Omental fat pad (tissue), 3 donors: ENCODE measurements at regions not wholly inside any gene's neighbourhood (a gene's known extent, or its start where the extent isn't known, plus 50 kb on each side); places are given as distances from the start of the nearest gene placed in this dataset.

Experiments used
- ATAC-seq: fragments of 150-250 bp; one replicate; pipeline ENCODE4 v1.9.1; 2016; ENCODE audit warnings: mild to moderate bottlenecking, moderate library complexity; ENCODE audit not compliant: low FRiP score
- DNase-seq: peaks from one replicate; pipeline ENCODE4 v3.0.0-alpha.2; 2019; ENCODE audit warnings: low spot score
- TF ChIP-seq, protein P1 (sequence below), 3 donors: fragments of 450-650 bp; IDR thresholded peaks; one replicate each; pipeline ENCODE4 v1.5.1; 2016 to 2017; ENCODE audit warnings: antibody characterized with exemption in 3 of 3, mild to moderate bottlenecking in 3 of 3, moderate library complexity in 2 of 3

DNA sequence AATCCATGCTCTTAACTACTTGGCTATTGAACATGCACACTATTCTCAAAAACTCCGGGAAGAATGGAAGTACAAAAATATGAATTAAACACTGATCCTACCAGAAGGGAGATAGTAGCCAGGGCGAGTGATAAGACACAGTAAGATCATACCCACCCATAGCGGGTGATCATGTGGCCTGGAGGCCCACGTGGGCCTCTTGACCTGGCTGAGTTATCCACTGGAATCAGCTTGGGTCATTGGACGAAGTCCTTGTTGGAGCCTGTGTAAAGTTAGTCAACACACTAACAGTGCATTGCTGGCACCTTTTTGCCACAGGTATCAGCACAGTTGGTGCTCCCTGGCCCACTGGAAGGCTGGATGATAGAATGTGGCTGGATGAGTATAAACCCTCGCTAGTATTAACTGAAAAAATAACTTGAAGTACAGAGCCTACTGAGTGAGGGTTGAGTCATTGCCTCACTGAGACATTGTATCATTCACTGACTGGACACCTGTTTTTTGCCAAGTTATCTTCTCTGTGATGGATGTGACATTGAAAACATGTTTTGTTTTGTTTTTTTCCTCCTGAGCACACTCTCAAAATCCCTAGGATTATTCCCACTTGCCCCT, 149.2 kb upstream of the FUT8 start:
- ATAC-seq (no peak), DNase-seq (no peak)
- TF ChIP-seq, protein P1, sequence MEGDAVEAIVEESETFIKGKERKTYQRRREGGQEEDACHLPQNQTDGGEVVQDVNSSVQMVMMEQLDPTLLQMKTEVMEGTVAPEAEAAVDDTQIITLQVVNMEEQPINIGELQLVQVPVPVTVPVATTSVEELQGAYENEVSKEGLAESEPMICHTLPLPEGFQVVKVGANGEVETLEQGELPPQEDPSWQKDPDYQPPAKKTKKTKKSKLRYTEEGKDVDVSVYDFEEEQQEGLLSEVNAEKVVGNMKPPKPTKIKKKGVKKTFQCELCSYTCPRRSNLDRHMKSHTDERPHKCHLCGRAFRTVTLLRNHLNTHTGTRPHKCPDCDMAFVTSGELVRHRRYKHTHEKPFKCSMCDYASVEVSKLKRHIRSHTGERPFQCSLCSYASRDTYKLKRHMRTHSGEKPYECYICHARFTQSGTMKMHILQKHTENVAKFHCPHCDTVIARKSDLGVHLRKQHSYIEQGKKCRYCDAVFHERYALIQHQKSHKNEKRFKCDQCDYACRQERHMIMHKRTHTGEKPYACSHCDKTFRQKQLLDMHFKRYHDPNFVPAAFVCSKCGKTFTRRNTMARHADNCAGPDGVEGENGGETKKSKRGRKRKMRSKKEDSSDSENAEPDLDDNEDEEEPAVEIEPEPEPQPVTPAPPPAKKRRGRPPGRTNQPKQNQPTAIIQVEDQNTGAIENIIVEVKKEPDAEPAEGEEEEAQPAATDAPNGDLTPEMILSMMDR (IDR thresholded peaks at IDR 0.05) = no peak

DNA sequence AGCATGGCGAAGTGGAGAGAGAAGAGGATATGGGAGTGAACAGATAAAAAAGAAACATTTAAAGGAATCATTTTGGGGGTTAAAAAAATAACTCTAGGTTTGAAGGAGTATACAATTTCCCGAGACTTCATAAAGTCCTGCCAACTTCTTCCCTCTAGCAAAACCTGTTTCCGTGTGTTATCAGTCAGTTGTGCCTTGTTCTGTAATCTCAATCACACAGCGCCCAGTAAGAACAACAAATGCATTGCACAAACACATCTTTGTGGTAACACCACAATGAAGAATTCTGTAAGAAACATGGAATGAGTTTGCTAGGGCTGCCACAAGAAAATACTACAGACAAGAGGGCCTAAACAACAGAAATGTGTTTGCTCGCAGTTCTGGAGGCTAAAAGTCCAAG, 144.7 kb upstream of the FUT8 start:
- TF ChIP-seq, protein P1 (IDR thresholded peaks at IDR 0.05) = no peak
- ATAC-seq (no peak), DNase-seq (no peak)

DNA sequence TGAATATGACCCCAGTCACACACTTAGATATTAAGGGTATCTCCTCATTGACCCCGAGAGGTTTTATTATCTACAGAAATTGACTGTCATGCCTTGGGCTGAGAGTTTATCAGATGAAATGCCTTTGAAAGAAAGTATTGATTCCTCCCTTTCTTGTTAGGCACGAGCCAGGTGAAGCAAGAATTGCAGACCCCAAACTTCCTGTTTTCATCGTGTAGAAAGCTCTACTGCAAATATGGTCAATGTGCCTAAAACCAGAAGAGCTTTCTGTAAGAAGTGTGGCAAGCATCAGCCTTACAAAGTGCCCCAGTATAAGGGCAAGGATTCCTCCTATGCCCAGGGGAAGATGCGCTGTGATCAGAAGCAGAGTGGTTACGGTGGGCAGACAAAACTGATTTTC, 143.9 kb upstream of the FUT8 start:
- ATAC-seq = no peak
- TF ChIP-seq, protein P1 (IDR thresholded peaks at IDR 0.05) = no peak

DNA sequence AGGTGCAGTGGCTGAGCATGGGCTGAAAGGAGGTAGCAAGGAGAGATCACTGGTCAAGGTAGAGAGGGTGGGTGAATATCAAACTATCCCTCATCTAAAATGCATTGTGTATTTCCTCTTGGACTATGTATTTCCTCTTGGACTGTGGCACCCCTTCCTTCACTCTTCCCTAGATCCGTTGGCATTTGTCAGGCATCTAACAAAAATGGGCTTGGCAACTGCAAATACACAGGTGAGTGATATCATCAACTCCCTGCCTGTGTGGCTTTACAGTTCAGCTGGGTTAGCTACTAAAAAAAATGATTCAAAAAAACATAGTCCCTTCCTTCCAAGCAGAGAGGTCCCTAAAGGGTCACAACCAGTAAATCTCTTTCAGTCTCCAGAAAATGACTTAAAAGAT, 142.8 kb upstream of the FUT8 start:
- TF ChIP-seq, protein P1 (IDR thresholded peaks at IDR 0.05) = no peak

More for the DNA sequence above, 143.9 kb upstream of the FUT8 start:
- no peak for DNase-seq

DNA sequence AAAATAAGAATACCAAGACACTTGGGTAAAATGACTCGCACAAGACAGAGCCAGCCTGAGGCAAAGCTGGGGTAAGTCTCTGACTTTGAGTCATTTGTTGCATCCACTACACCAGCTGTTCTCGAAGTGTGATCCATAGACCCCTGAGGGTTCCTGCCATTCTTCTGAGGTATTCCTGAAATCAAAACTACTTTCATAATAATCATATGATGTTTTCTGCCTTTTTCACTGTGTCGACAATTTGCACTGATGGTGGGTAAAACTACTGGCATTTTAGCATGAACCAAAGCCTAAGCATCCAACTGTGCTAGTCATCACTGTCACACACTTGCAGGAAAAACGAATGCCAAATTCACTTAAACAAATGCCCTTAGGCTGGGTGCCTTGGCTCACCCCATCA, 135.5 kb upstream of the FUT8 start:
- DNase-seq (no peak), ATAC-seq (no peak)
- TF ChIP-seq, protein P1 (IDR thresholded peaks at IDR 0.05) = no peak

More for the DNA sequence above, 142.8 kb upstream of the FUT8 start:
- DNase-seq (no peak), ATAC-seq (no peak)

DNA sequence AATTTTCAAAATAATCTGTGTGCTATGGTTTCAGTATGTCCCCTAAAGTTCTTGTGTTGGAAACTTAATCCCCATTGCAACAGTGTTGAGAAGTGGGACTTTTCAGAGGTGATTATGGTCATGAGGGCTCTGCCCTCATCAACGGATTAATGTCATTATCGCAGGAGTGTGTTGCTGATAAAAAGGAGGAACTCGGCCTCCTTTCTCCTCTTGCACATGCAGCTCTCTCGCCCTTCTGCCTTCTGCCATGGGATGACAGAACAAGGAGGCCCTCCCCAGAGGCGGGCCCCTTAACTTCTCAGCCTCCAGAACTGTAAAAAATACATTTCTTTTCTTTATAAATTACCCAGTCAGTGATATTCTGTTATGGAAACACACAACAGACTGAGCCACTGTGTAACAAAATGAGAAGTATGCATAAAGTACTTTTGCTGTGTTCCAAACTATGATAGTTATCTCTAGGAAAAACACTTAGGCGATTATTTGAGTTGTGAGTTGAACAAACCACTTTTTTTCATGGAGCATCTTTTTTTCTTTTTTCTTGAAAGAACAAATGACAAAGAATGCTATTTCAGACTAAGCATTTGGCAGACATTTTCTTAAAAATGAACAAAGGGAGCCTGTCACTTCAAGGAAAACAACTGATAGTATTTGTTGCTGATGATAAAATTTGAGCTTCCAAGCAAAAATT, 134.8 kb upstream of the FUT8 start:
- no peak for DNase-seq
- ATAC-seq = no peak
- TF ChIP-seq, protein P1 (IDR thresholded peaks at IDR 0.05) = no peak

DNA sequence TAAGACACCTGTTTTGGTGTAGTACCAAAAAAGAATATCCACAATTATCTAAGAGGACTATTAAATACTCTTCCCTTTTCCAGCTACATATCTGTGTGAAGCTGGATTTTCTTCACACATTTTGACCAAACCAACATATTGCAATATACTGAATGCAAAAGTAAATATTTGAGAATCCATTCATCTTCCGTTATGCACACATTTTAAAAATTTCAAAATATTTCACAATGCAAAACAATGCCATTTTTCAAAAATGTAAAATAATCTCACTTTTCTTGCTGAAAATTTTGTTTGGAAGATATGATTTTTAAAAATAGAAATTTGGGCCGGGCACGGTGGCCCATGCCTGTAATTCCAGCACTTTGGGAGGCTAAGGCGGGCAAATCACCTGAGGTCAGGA, 133.9 kb upstream of the FUT8 start:
- DNase-seq (no peak), ATAC-seq (no peak)
- TF ChIP-seq, protein P1 (IDR thresholded peaks at IDR 0.05) = no peak
